SK-N-SH (cell line): ENCODE measurements at regions not wholly inside any gene's neighbourhood (a gene's known extent, or its start where the extent isn't known, plus 50 kb on each side); places are given as distances from the start of the nearest gene placed in this dataset.

Experiments
- EP300 ChIP-seq, 2 experiments: IDR thresholded peaks; 2 replicates each; pipeline versions ENCODE4 v1.4.0 to v1.6.1; 2012; ENCODE audit warnings: borderline replicate concordance in 1 of 2, low read depth in 1 of 2, low read length in 1 of 2
- GABPA ChIP-seq: IDR thresholded peaks from 2 replicates; pipeline ENCODE4 v1.4.0; 2012; ENCODE audit warnings: low read depth, mild to moderate bottlenecking
- POLR2AphosphoS5 ChIP-seq: IDR thresholded peaks from 2 replicates; pipeline ENCODE4 v1.6.1; 2012; ENCODE audit warnings: low read depth, low read length
- TF ChIP-seq, protein P1 (sequence below): fragments of 200-600 bp; sonication (generic); IDR thresholded peaks from 2 replicates; pipeline ENCODE4 v1.6.1; 2017; ENCODE audit warnings: antibody characterized with exemption, mild to moderate bottlenecking, moderate library complexity
- TF ChIP-seq, protein P2 (sequence below): fragments of 150-350 bp; IDR thresholded peaks from 2 replicates; pipeline ENCODE4 v1.6.1; 2017; ENCODE audit warnings: antibody characterized with exemption, low read length, low read depth, borderline replicate concordance

DNA sequence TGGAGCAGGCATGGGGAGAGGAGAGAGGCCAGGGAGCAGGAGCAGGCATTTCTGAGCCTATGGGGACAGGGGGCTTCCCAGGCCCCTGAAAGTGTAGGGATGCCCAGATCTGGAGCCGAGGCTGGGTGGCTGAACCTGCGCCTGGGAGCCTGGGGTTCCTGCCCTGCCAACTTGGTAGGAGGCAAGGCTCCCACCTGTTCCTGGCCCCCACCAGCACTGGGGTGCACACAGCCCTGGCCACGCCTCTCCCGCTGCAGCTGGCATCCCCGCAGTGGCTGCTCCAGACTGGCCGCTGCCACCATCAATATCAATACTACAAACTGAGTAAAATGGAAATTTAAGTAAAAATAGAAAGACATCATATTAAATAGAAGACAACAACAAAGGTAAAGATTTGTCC lies 684.9 kb upstream of the MAP3K7 start:
- TF ChIP-seq, protein P1, sequence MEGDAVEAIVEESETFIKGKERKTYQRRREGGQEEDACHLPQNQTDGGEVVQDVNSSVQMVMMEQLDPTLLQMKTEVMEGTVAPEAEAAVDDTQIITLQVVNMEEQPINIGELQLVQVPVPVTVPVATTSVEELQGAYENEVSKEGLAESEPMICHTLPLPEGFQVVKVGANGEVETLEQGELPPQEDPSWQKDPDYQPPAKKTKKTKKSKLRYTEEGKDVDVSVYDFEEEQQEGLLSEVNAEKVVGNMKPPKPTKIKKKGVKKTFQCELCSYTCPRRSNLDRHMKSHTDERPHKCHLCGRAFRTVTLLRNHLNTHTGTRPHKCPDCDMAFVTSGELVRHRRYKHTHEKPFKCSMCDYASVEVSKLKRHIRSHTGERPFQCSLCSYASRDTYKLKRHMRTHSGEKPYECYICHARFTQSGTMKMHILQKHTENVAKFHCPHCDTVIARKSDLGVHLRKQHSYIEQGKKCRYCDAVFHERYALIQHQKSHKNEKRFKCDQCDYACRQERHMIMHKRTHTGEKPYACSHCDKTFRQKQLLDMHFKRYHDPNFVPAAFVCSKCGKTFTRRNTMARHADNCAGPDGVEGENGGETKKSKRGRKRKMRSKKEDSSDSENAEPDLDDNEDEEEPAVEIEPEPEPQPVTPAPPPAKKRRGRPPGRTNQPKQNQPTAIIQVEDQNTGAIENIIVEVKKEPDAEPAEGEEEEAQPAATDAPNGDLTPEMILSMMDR, result no peak
- TF ChIP-seq POLR2AphosphoS5 (no peak), EP300 (IDR thresholded peaks at IDR 0.05; ENCODE audit: borderline replicate concordance in 1 of 2, low read depth in 1 of 2, low read length in 1 of 2) (no peak), GABPA (no peak)
- TF ChIP-seq, protein P2, sequence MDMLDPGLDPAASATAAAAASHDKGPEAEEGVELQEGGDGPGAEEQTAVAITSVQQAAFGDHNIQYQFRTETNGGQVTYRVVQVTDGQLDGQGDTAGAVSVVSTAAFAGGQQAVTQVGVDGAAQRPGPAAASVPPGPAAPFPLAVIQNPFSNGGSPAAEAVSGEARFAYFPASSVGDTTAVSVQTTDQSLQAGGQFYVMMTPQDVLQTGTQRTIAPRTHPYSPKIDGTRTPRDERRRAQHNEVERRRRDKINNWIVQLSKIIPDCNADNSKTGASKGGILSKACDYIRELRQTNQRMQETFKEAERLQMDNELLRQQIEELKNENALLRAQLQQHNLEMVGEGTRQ, result no peak
